HTR-8/SVneo (cell line): ENCODE measurements at regions not wholly inside any gene's neighbourhood (a gene's known extent, or its start where the extent isn't known, plus 50 kb on each side); places are given as distances from the start of the nearest gene placed in this dataset.
"Not testable (repeated sequence)": the region's sequence is repeated elsewhere in the genome, so short reads cannot be mapped to it uniquely, and the experiment has no call there.

Source experiments
- DNase-seq: peaks from one replicate; pipeline ENCODE4 v3.0.0; 2011; ENCODE audit warnings: low spot score, mixed read lengths; ENCODE audit not compliant: insufficient read length
- FAIRE-seq: peaks from 2 replicates; lab custom pipeline; 2011; peaks lifted over from hg19 to GRCh38; lab: Jason Lieb, UNC

DNA sequence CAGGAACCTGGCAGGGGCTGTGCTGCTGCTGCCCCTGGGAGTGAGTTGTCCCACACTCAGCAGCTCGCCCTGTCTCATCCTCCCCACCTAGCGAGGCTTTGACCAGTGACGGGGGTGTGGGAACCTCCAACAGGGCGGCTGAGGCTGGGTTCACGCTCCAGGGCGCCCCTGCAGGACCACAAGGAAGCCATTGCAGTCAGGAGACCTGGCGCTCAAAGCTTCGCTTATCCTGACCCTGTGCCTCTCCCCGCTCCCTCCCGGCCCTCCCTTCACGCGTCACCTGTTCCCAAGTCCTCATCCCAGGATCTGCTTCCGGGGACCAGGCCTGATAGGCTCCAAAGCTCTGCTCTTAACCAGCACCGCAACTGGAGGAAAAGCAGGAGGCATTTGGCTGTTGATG is 272.0 kb upstream of the SFSWAP start:
- FAIRE-seq (no peak), DNase-seq (no peak)

- not testable (repeated sequence) for DNase-seq, FAIRE-seq
Measured at GRCh38 chr12:131439752-131440151, 271.1 kb upstream of the SFSWAP start.

DNA sequence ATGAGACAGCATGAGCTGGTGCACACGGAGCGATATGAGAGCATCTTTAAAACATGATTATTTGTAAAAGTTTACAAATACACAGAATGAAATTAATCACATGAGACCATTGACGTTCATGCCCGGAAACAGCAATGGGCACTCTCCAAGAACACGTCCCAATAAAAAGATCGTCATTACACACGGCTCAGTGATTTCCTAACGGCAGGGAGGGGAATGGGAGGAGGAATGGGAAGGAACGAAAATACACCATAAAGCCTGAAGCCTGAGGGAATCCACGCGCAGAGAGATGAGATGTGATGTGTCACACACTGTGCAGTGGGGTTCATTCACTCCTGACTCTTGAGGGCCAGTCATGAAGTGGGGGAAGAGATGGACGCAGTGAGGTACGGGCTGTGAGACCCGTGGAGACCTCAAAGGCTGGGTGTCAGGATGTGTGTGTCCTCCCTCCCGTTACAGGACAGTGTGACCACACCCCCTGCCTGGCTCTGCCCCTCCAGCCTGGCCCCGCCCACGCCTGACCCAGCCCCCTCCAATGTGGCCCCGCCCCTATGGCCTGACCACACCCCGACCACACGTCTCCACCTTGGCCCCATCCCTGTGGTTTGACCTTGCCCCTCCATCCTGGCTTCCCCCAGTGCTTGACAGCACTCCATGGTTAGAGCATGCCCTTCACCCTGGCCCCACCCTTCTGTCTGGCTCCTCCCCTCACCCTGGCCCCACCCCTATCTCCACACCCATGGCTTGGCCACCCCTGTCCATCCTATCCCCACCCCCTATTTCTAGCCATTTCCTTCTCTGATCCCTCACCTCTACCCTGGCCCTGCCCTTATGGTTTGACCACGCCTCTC is 270.5 kb upstream of the SFSWAP start:
- peak; percentile 57 for FAIRE-seq
- DNase-seq: not testable (repeated sequence)

- FAIRE-seq (no peak), DNase-seq (no peak)
Measured at GRCh38 chr12:131441060-131441396, 269.9 kb upstream of the SFSWAP start.

- no peak for FAIRE-seq
- DNase-seq: no peak
Measured at GRCh38 chr12:131441638-131442336, 269.1 kb upstream of the SFSWAP start.

GRCh38 chr12:131442337-131442918 is 268.5 kb upstream of the SFSWAP start:
- DNase-seq (no peak), FAIRE-seq (no peak)

DNA sequence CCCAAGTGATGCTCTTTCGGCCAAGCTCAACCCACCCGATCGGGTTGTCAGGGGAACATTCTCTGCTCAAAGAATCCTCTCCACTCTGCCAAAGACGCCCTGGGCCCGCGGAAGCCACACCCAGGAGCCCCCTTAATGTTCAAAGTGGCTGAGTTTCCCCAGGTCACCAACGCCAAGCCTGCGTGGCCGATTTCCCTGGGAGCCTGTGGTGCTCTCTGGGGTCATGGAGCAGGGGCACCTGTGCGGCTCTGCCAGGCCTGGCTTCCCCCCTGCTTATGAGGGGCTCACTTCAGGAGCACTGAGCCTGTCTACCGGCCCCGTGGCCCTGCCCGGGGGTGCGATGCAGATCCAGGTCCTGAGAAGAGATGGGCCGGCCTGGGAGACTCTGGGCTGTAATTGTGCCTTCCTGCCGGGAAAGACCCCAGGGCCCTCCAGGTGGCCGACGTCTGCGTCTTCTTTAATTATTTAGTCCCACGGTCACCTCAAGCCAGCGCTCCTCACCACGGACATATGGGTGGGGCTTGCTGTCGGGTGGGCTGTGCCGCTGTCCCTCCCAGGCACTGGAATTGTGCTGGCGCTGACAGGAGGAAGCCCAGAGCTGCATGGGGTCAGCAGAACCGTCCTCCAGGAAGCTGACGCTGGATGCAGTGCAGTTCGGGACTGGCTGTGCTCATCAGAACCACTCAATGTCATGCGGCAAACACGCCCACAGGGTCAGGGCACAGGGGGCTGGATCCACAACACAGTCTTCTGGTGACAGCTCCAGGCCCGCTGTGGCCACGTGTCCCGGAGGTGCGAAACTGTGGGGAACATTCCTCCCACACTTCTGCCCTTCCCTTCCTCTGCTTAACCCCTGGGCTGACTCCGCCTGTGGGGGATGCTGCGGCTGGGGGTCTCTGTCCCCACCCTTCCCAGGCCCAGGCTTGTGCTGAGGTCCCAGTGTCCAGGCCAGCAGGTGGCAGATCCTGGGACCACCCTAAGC is 267.6 kb upstream of the SFSWAP start:
- FAIRE-seq (no peak), DNase-seq (no peak)

GRCh38 chr12:131444220-131445164 is 266.4 kb upstream of the SFSWAP start:
- no peak for DNase-seq
- no peak for FAIRE-seq

DNA sequence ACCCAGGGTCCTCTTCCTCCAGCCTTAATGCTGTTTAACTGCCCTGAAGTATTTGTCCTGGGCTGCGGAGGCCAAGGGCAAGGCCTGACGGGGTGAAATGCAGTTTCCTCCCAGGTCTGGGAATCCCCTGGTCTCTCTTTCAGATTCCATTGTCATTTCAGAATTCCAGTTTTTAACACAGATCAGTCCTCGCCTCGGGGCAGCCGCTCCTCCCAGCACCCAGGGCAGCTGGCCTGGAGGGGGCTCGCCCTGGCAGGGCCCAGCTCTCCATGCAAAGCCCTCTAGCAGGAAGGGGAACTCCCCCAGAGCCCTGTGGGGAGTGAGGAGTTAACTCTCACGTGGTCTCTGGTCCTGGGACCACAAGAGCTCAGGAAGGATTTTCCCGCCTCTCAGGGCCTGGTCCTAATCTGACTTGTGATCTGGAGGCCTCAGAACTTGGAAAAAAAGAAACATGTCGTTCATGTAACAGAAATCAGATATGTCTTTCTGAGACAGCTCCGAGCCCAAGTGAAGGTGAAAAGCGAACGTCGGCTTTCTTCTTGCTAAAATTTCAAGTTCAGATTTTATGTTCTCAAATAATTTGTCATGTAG is 265.6 kb upstream of the SFSWAP start:
- no peak for DNase-seq
- FAIRE-seq: no peak

DNA sequence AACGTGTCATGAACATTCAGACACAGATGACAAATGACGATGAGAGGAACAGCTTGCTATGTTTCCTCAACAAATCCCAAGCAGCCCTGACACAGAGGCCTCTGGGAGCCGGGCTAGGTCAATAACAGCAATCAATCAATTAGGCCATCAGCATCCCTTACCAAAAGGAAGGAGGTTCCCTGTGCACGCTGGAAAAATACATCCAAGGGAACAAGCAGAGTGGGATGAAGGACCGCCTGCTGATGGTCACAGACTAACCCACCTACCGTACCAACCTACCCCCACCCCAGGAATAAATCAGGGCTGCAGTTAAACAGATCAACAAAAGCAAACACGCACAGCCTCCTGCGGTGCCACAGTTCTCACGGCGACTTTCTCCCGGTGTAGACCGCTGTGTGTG is 265.1 kb upstream of the SFSWAP start:
- DNase-seq: no peak
- no peak for FAIRE-seq

DNA sequence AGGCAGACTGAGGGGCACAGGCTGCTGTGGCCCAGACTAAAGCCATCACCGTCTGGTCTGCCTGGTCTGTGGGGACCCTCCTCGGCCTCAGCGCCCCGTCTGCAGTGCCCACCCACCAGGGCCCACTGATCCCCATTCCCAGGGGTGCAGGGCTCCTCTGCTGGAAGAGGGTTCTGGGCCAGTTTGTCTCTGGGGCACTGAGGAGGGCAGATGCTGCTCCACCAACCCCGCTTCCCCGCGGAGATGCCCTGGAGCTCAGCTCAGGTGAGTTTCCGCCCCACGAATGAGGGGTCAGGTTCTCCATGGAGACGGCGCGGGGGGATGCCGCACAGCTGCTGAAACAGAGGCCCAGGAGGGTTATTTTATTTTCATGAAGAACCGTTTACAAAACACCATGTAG is 263.3 kb upstream of the SFSWAP start:
- DNase-seq: not testable (repeated sequence)

GRCh38 chr12:131448254-131448795 is 262.6 kb upstream of the SFSWAP start:
- DNase-seq (no peak), FAIRE-seq (no peak)

More for the DNA sequence above, 263.3 kb upstream of the SFSWAP start:
- FAIRE-seq: not testable (repeated sequence)

- FAIRE-seq (no peak), DNase-seq (no peak)
Measured at GRCh38 chr12:131449027-131449426, 261.9 kb upstream of the SFSWAP start.

DNA sequence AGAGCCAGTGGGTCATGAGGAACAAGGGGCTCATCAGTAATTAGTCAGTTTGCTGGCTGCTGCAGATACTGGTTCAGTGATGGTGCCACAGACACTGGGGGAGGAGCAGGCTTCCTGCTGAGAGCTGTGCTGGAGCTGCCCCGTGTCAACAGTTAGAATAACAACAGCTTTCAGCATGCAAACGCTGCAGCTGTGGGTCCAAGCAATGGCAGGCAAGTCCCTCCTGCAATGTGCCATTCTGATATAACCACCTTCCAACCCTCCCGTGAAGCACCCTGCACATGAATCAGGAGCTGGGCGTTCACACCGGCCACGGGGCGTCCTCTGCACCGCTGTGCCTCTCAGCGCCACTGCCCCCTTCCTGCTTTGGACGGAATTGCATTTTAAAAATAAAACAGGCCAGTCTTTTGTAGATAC is 258.4 kb upstream of the SFSWAP start:
- FAIRE-seq: no peak

DNA sequence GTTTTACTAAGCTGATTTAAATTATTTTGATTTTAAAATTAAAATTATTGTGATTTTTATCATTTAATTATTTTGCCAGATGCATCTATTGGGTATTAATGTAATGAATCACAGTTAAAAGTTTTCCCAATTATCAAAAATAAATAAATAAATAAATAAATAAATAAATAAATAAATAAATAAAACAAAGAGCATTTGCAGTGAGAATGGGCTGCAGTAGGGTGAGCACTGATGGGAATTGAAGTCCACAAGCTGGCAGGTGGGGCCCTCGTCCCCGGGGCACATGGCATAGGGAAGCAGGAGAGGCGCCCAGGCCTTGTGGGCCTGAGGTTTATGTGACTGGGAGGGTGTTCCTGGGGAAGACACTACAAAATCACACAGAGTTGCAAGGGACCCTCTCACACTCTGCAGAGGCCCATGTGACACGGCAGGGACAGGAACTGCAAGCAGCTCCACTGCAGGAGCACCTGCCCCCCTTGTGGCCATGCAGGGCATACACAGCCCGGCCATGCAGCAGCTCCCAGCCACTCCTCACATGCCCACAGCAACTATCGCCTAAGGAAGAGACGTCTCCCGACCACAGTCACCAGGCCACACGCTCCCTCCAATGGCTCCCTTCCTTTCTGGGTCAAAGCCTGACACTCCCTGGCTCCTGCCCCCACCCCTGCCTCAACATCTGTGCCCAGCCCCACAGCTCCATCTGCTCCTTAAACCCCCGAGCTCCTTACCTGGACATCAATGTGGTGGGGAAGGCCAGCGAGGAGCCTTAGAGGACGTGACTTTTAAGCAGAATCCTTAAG is 256.3 kb upstream of the SFSWAP start:
- FAIRE-seq: peak; percentile 51
- peak; percentile 55 for DNase-seq

More for the DNA sequence above, 258.4 kb upstream of the SFSWAP start:
- no peak for DNase-seq

DNA sequence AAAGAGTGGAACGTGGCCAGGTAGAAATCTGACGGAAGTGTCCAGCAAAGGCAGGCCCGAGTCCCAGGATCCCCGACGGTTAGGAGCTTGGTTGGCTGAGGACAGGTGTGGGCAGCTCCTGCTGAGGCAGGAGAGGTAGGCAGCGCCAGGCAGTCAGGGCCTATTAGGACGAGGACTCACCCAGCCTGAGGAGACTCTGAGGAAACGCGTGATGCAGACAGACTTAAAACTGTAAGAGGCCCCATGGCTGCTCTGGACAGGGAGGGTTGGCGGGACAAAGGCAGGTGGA is 255.7 kb upstream of the SFSWAP start:
- DNase-seq (no peak), FAIRE-seq (no peak)

GRCh38 chr12:131455581-131456110 is 255.2 kb upstream of the SFSWAP start:
- DNase-seq: no peak
- FAIRE-seq: no peak
